ENCODE measurements at regions not wholly inside any gene's neighbourhood (a gene's known extent, or its start where the extent isn't known, plus 50 kb on each side); places are given as distances from the start of the nearest gene placed in this dataset.

DNA sequence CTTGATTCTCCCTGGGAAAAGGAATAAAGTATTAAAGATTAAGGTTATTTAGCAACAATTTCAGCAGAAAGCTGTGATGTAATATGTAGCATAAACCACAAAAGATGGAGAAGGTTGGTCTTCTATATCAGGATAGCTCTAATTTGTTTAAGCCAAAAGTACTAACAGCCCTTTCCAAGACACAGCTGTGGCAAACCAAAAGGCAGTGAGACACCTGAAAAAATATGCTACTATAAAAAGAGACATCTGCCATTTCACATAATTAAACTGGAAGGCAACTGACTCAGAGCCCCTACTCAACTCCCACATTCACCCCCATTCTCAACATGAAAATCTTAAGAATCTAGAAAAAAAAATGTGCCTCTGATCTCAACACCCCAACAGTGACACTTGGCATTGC is 390.2 kb upstream of the PRICKLE1 start:
- TF ChIP-seq, protein P1, sequence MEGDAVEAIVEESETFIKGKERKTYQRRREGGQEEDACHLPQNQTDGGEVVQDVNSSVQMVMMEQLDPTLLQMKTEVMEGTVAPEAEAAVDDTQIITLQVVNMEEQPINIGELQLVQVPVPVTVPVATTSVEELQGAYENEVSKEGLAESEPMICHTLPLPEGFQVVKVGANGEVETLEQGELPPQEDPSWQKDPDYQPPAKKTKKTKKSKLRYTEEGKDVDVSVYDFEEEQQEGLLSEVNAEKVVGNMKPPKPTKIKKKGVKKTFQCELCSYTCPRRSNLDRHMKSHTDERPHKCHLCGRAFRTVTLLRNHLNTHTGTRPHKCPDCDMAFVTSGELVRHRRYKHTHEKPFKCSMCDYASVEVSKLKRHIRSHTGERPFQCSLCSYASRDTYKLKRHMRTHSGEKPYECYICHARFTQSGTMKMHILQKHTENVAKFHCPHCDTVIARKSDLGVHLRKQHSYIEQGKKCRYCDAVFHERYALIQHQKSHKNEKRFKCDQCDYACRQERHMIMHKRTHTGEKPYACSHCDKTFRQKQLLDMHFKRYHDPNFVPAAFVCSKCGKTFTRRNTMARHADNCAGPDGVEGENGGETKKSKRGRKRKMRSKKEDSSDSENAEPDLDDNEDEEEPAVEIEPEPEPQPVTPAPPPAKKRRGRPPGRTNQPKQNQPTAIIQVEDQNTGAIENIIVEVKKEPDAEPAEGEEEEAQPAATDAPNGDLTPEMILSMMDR (optimal IDR thresholded peaks at IDR 0.05 in 1 of 3, IDR thresholded peaks at IDR 0.05 in 1 of 3, conservative IDR thresholded peaks at IDR 0.05 in 1 of 3; ENCODE audit: extremely low read depth in 1 of 3, insufficient read depth in 2 of 3, low read length in 3 of 3): no peak
- no peak for TF ChIP-seq EZH2 (IDR thresholded peaks at IDR 0.05; ENCODE audit: low read length)

Measured in keratinocyte (primary cell).